SK-N-SH (cell line): ENCODE measurements at regions not wholly inside any gene's neighbourhood (a gene's known extent, or its start where the extent isn't known, plus 50 kb on each side); places are given as distances from the start of the nearest gene placed in this dataset.

Experiments
- CTCF ChIA-PET: fragments of 300-600, 350-600 bp; formaldehyde crosslinking; extraction: SDS; loops from one replicate; lab custom pipeline; 2021; lab: Yijun Ruan, JAX
- POLR2A ChIA-PET: fragments of 350-600 bp; sonication (Branson Sonifier 250); formaldehyde crosslinking; extraction: SDS; loops from one replicate; lab custom pipeline; 2020; ENCODE audit warnings: antibody characterized with exemption, inconsistent platforms; lab: Yijun Ruan, JAX
- DNase-seq: peaks from one replicate; pipeline ENCODE4 v3.0.0; 2012
- H2AFZ ChIP-seq: fragments of 200-600 bp; sonication (generic); 2 replicates; pipeline ENCODE4 v1.8.1; 2016; ENCODE audit warnings: antibody characterized with exemption, mild to moderate bottlenecking, low read depth
- H3F3A ChIP-seq: fragments of 200-600 bp; sonication (generic); replicated peaks from 2 replicates; pipeline ENCODE3; 2016; ENCODE audit warnings: antibody characterized with exemption, mild to moderate bottlenecking; ENCODE audit not compliant: insufficient read depth
- H3K27ac ChIP-seq, 2 experiments: fragments of 200-500 bp in 1 of 2; fragments of 200-600 bp in 1 of 2; sonication (Bioruptor generic) in 1 of 2; sonication (generic), shearing (Covaris generic) in 1 of 2; 2 replicates each; pipeline versions ENCODE4 v1.5.1 to v1.6.1; 2014 to 2016; ENCODE audit warnings: low read depth in 2 of 2, inconsistent platforms in 1 of 2, low read length in 1 of 2, mild to moderate bottlenecking in 1 of 2, mixed read lengths in 1 of 2
- H3K27me3 ChIP-seq: fragments of 200-600 bp; sonication (generic), shearing (Covaris generic); 2 replicates; pipeline ENCODE4 v1.6.1; 2016; ENCODE audit warnings: mixed run types; ENCODE audit not compliant: insufficient read depth
- H3K36me3 ChIP-seq, 2 experiments: fragments of 200-500 bp in 1 of 2; fragments of 200-600 bp in 1 of 2; sonication (Bioruptor generic) in 1 of 2; sonication (generic) in 1 of 2; replicated peaks in 1 of 2; 2 replicates each; pipeline versions ENCODE3 to v1.5.1; 2014 to 2016; ENCODE audit warnings: low read length in 1 of 2, mild to moderate bottlenecking in 1 of 2; ENCODE audit not compliant: insufficient read depth in 2 of 2, control insufficient read depth in 1 of 2
- H3K4me1 ChIP-seq, 2 experiments: fragments of 200-500 bp in 1 of 2; fragments of 200-600 bp in 1 of 2; sonication (Bioruptor generic) in 1 of 2; sonication (generic), shearing (Covaris generic) in 1 of 2; 2 replicates each; pipeline versions ENCODE4 v1.5.1 to v1.6.1; 2014 to 2016; ENCODE audit warnings: low read depth in 1 of 2, low read length in 1 of 2, mixed run types in 1 of 2; ENCODE audit not compliant: insufficient read depth in 2 of 2, control insufficient read depth in 1 of 2
- H3K4me2 ChIP-seq: fragments of 200-600 bp; sonication (generic), shearing (Covaris generic); 2 replicates; pipeline ENCODE4 v1.6.1; 2017; ENCODE audit warnings: mixed run types
- H3K4me3 ChIP-seq, 2 experiments: fragments of 200-500 bp in 1 of 2; fragments of 200-600 bp in 1 of 2; sonication (Bioruptor generic) in 1 of 2; sonication (generic), shearing (Covaris generic) in 1 of 2; 2 replicates each; pipeline versions ENCODE4 v1.5.1 to v1.8.1; 2014 to 2016; ENCODE audit warnings: low read depth in 2 of 2, inconsistent platforms in 1 of 2, low read length in 1 of 2, mild to moderate bottlenecking in 1 of 2, mixed read lengths in 1 of 2, moderate library complexity in 1 of 2
- H3K79me2 ChIP-seq: fragments of 200-600 bp; sonication (generic); 2 replicates; pipeline ENCODE4 v1.8.1; 2017; ENCODE audit warnings: mild to moderate bottlenecking; ENCODE audit not compliant: insufficient read depth
- H3K9ac ChIP-seq: fragments of 200-600 bp; sonication (generic); 2 replicates; pipeline ENCODE4 v1.6.1; 2017; ENCODE audit warnings: mixed run types
- H3K9me2 ChIP-seq: fragments of 200-600 bp; sonication (generic); 2 replicates; pipeline ENCODE4 v1.6.1; 2017; ENCODE audit warnings: mixed run types
- H3K9me3 ChIP-seq: fragments of 200-600 bp; sonication (generic); 2 replicates; pipeline ENCODE4 v1.6.1; 2017; ENCODE audit warnings: mixed run types, mild to moderate bottlenecking, moderate library complexity
- H4K20me1 ChIP-seq: fragments of 200-600 bp; sonication (generic); 2 replicates; pipeline ENCODE4 v1.6.1; 2017; ENCODE audit warnings: mild to moderate bottlenecking, mixed run types; ENCODE audit not compliant: insufficient read depth
- CHD2 ChIP-seq: fragments of 150-350 bp; IDR thresholded peaks from 2 replicates; pipeline ENCODE4 v1.6.1; 2018; ENCODE audit warnings: low read length; ENCODE audit not compliant: partially characterized antibody
- EP300 ChIP-seq, 2 experiments: IDR thresholded peaks; 2 replicates each; pipeline versions ENCODE4 v1.4.0 to v1.6.1; 2012; ENCODE audit warnings: borderline replicate concordance in 1 of 2, low read depth in 1 of 2, low read length in 1 of 2
- EZH2phosphoT487 ChIP-seq: fragments of 200-600 bp; sonication (generic); IDR thresholded peaks from 2 replicates; pipeline ENCODE4 v1.6.1; 2017; ENCODE audit warnings: low read depth, mixed run types, mild to moderate bottlenecking, antibody characterized with exemption, moderate library complexity, borderline replicate concordance
- FOSL2 ChIP-seq: IDR thresholded peaks from 2 replicates; pipeline ENCODE4 v1.4.0; 2012; ENCODE audit warnings: low read depth, mild to moderate bottlenecking, moderate library complexity, borderline replicate concordance
- FOXJ3 ChIP-seq: sonication (generic); formaldehyde crosslinking; IDR thresholded peaks from 2 replicates; pipeline ENCODE4 v1.5.1; 2020; ENCODE audit warnings: mild to moderate bottlenecking, missing genetic modification reagents
- FOXM1 ChIP-seq: IDR thresholded peaks from 2 replicates; pipeline ENCODE4 v1.4.0; 2012; ENCODE audit warnings: low read depth, mild to moderate bottlenecking
- GABPA ChIP-seq: IDR thresholded peaks from 2 replicates; pipeline ENCODE4 v1.4.0; 2012; ENCODE audit warnings: low read depth, mild to moderate bottlenecking
- IRF3 ChIP-seq: fragments of 150-350 bp; IDR thresholded peaks from 2 replicates; pipeline ENCODE4 v1.6.1; 2016; ENCODE audit warnings: mild to moderate bottlenecking, low read depth, low read length
- MEF2A ChIP-seq: IDR thresholded peaks from 2 replicates; pipeline ENCODE4 v1.4.0; 2012; ENCODE audit warnings: low read depth, borderline replicate concordance
- NFIC ChIP-seq: IDR thresholded peaks from 2 replicates; pipeline ENCODE4 v1.4.0; 2012; ENCODE audit warnings: borderline replicate concordance
- POLR2AphosphoS5 ChIP-seq: IDR thresholded peaks from 2 replicates; pipeline ENCODE4 v1.6.1; 2012; ENCODE audit warnings: low read depth, low read length
- RCOR1 ChIP-seq: fragments of 150-350 bp; IDR thresholded peaks from 2 replicates; pipeline ENCODE4 v1.6.1; 2017; ENCODE audit warnings: antibody characterized with exemption, low read length
- RFX5 ChIP-seq: IDR thresholded peaks from 2 replicates; pipeline ENCODE4 v1.6.1; 2012; ENCODE audit warnings: mild to moderate bottlenecking, improper control_type of control experiment, low read length
- SMC3 ChIP-seq: IDR thresholded peaks from 2 replicates; pipeline ENCODE4 v1.6.1; 2012; ENCODE audit warnings: low read depth, low read length, improper control_type of control experiment
- TCF12 ChIP-seq: IDR thresholded peaks from 2 replicates; pipeline ENCODE4 v1.4.0; 2012
- TEAD4 ChIP-seq: IDR thresholded peaks from 2 replicates; pipeline ENCODE4 v1.4.0; 2012; ENCODE audit warnings: mild to moderate bottlenecking, borderline replicate concordance; ENCODE audit not compliant: insufficient read depth
- USF1 ChIP-seq: IDR thresholded peaks from 2 replicates; pipeline ENCODE4 v1.4.0; 2012; ENCODE audit warnings: low read depth, borderline replicate concordance
- YY1 ChIP-seq: IDR thresholded peaks from 2 replicates; pipeline ENCODE4 v1.4.0; 2012; ENCODE audit warnings: low read depth, mild to moderate bottlenecking
- WGBS: methylation state at CpG from one replicate; pipeline ENCODE4 v1.1.6; 2017; ENCODE audit warnings: low lambda C conversion rate; 5-methylcytosine and 5-hydroxymethylcytosine counted together
- TF ChIP-seq, protein P1 (sequence below): IDR thresholded peaks from 2 replicates; pipeline ENCODE4 v1.4.0; 2012; ENCODE audit warnings: low read depth
- TF ChIP-seq, protein P2 (sequence below): IDR thresholded peaks from 2 replicates; pipeline ENCODE4 v1.6.1; 2012; ENCODE audit warnings: mild to moderate bottlenecking, low read depth, low read length, moderate library complexity
- TF ChIP-seq, protein P3 (sequence below): fragments of 150-350 bp; IDR thresholded peaks from 2 replicates; pipeline ENCODE4 v1.6.1; 2017; ENCODE audit warnings: antibody characterized with exemption, low read length, low read depth, borderline replicate concordance

GRCh38 chr13:42396501-42396900, 124.5 kb downstream of the AKAP11 start:
- Histone ChIP-seq H3K9ac (no peak overlapping the region), H3K9me3 (no peaks in the 10 kb centered on the region), H3K4me3 (no peak overlapping the region), H3K79me2 (no peaks in the 10 kb centered on the region), H3K27me3 (no peaks in the 10 kb centered on the region), H4K20me1 (no peaks in the 10 kb centered on the region), H3F3A (no peaks in the 10 kb centered on the region), H3K36me3 (no peaks in the 10 kb centered on the region), H2AFZ (no peak overlapping the region), H3K27ac (no peak overlapping the region), H3K4me1 (no peaks in the 10 kb centered on the region), H3K9me2 (no peaks in the 10 kb centered on the region), H3K4me2 (no peak overlapping the region)
- DNase-seq = no peak
- TF ChIP-seq TCF12 (no peak), FOXM1 (no peak), SMC3 (no peak), EZH2phosphoT487 (no peak), POLR2AphosphoS5 (no peak), CHD2 (no peak), YY1 (no peak), NFIC (no peak), RCOR1 (no peak), FOXJ3 (CRISPR knock-in tag) (no peak)
- TF ChIP-seq, protein P1, sequence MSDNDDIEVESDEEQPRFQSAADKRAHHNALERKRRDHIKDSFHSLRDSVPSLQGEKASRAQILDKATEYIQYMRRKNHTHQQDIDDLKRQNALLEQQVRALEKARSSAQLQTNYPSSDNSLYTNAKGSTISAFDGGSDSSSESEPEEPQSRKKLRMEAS = no peak
- TF ChIP-seq, protein P2, sequence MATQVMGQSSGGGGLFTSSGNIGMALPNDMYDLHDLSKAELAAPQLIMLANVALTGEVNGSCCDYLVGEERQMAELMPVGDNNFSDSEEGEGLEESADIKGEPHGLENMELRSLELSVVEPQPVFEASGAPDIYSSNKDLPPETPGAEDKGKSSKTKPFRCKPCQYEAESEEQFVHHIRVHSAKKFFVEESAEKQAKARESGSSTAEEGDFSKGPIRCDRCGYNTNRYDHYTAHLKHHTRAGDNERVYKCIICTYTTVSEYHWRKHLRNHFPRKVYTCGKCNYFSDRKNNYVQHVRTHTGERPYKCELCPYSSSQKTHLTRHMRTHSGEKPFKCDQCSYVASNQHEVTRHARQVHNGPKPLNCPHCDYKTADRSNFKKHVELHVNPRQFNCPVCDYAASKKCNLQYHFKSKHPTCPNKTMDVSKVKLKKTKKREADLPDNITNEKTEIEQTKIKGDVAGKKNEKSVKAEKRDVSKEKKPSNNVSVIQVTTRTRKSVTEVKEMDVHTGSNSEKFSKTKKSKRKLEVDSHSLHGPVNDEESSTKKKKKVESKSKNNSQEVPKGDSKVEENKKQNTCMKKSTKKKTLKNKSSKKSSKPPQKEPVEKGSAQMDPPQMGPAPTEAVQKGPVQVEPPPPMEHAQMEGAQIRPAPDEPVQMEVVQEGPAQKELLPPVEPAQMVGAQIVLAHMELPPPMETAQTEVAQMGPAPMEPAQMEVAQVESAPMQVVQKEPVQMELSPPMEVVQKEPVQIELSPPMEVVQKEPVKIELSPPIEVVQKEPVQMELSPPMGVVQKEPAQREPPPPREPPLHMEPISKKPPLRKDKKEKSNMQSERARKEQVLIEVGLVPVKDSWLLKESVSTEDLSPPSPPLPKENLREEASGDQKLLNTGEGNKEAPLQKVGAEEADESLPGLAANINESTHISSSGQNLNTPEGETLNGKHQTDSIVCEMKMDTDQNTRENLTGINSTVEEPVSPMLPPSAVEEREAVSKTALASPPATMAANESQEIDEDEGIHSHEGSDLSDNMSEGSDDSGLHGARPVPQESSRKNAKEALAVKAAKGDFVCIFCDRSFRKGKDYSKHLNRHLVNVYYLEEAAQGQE = no peak
- TF ChIP-seq, protein P3, sequence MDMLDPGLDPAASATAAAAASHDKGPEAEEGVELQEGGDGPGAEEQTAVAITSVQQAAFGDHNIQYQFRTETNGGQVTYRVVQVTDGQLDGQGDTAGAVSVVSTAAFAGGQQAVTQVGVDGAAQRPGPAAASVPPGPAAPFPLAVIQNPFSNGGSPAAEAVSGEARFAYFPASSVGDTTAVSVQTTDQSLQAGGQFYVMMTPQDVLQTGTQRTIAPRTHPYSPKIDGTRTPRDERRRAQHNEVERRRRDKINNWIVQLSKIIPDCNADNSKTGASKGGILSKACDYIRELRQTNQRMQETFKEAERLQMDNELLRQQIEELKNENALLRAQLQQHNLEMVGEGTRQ = no peak
- 67% methylated on average over 8 of the region's 9 CpGs for WGBS
- CTCF ChIA-PET = no interaction called here
- POLR2A ChIA-PET = no interaction called here

- DNase-seq = no peak
- no peak overlapping the region for H3K27ac ChIP-seq
- H3K9ac ChIP-seq = no peak overlapping the region
- H3K4me1 ChIP-seq = no peaks in the 10 kb centered on the region
- no peaks in the 10 kb centered on the region for H3K79me2 ChIP-seq
- H4K20me1 ChIP-seq = no peaks in the 10 kb centered on the region
- no peak overlapping the region for H2AFZ ChIP-seq
- H3K9me3 ChIP-seq = no peaks in the 10 kb centered on the region
- no peak overlapping the region for H3K4me2 ChIP-seq
- H3K9me2 ChIP-seq = no peaks in the 10 kb centered on the region
- CTCF ChIA-PET = no interaction called here
- WGBS = 71% methylated on average over 6 of the region's 6 CpGs
- H3K36me3 ChIP-seq = no peaks in the 10 kb centered on the region
- TF ChIP-seq YY1 (no peak), FOSL2 (no peak), IRF3 (no peak), GABPA (no peak), NFIC (no peak), CHD2 (no peak), RFX5 (no peak), TEAD4 (no peak), MEF2A (no peak), USF1 (no peak), EP300 (IDR thresholded peaks at IDR 0.05; ENCODE audit: borderline replicate concordance in 1 of 2, low read depth in 1 of 2, low read length in 1 of 2) (no peak)
- TF ChIP-seq, protein P1 = no peak
- H3K27me3 ChIP-seq = no peaks in the 10 kb centered on the region; the same call in 1 of the 2 replicates
- no peak overlapping the region for H3K4me3 ChIP-seq
- no peaks in the 10 kb centered on the region for H3F3A ChIP-seq
- POLR2A ChIA-PET = no interaction called here
Measured at GRCh38 chr13:42396901-42397655, 125.1 kb downstream of the AKAP11 start.
